ENCODE measurements at regions not wholly inside any gene's neighbourhood (a gene's known extent, or its start where the extent isn't known, plus 50 kb on each side); places are given as distances from the start of the nearest gene placed in this dataset.

- FAIRE-seq = peak; percentile 91
- no peaks in the 10 kb centered on the region for H3K9me1 ChIP-seq (ENCODE audit: control insufficient read depth, insufficient read depth, low read length)
- H3K4me3 ChIP-seq = no peak overlapping the region
- ChIA-PET CTCF (ENCODE audit: low intra/inter-chr PET ratio) (interaction anchor here (1.0 to 1.4 kb wide), 5 partner anchors 189 to 409 kb away, joined by 3 to 5 read pairs (median 3); partner anchors contain the start of gene JADE1), POLR2A (interaction anchor here (0.6 to 2.3 kb wide), 6 partner anchors 16 to 358 kb away, joined by 3 to 10 read pairs (median 4); no protein-coding TSS in a partner anchor)
- H3K27ac ChIP-seq (ENCODE audit: extremely low read depth, low read depth, low read length) = no peak overlapping the region
- no TSS peak for BruUV-seq (replicated peaks)
- H2AFZ ChIP-seq (ENCODE audit: low read depth, low read length) = peak overlapping the region; percentile 28; the same call in 1 of the 2 replicates
- DNase-seq (ENCODE audit: extremely low read depth in 1 of 4, low spot score in 3 of 4) = peak; percentile 74 to 88 (median 83)
- H3K4me2 ChIP-seq (ENCODE audit: insufficient read depth, low read length) = no peak overlapping the region; the same call in 1 of the 2 replicates
- peaks cover 0 to 7% of the 10 kb centered on the region in 2 experiments; a peak in 3 of 5 replicates for H3K4me1 ChIP-seq (replicated peaks in 1 of 2; ENCODE audit: control insufficient read depth in 2 of 2, insufficient read depth in 2 of 2, low read length in 2 of 2)
- WGBS (ENCODE audit: insufficient coverage, low coverage, missing lambda C conversion rate) = 10% methylated on average over 10 of the region's 10 CpGs
- H3K27me3 ChIP-seq (ENCODE audit: control insufficient read depth in 2 of 2, insufficient read depth in 2 of 2, low read length in 2 of 2) = no peaks in the 10 kb centered on the region
- no peak overlapping the region for H3K9ac ChIP-seq (ENCODE audit: insufficient read depth in 1 of 2, low read depth in 2 of 2, low read length in 2 of 2)
- in situ Hi-C loops (cut with MboI) (no loop called here), intact Hi-C loops (cut with micrococcal nuclease) (loop anchor here (1.0 to 5.0 kb wide), 8 partner anchors 63 to 355 kb away; partner anchors contain the start of gene JADE1)
- no peaks in the 10 kb centered on the region for H3K36me3 ChIP-seq (ENCODE audit: control insufficient read depth, insufficient read depth, low read length)
- peak; percentile 98 for ATAC-seq
- H3K79me2 ChIP-seq (ENCODE audit: control insufficient read depth, insufficient read depth, low read length) = no peaks in the 10 kb centered on the region
- no peaks in the 10 kb centered on the region for H4K20me1 ChIP-seq (replicated peaks; ENCODE audit: control insufficient read depth, insufficient read depth, low read length)
- H3K9me3 ChIP-seq (replicated peaks; ENCODE audit: control insufficient read depth, insufficient read depth, low read depth, low read length) = no peaks in the 10 kb centered on the region
- TF ChIP-seq ARID2 (IDR thresholded peaks at IDR 0.05) (peak; percentile 93), ZSCAN29 (IDR thresholded peaks at IDR 0.05) (no peak), BRD9 (IDR thresholded peaks at IDR 0.05; ENCODE audit: low read depth, partially characterized antibody) (peak; percentile 77), UBTF (IDR thresholded peaks at IDR 0.05; ENCODE audit: borderline replicate concordance in 1 of 2, low read depth in 2 of 2, low read length in 2 of 2) (no peak), JUND (IDR thresholded peaks at IDR 0.05; ENCODE audit: borderline replicate concordance, low read depth, low read length) (peak; percentile 93), JUND (tag; IDR thresholded peaks at IDR 0.05; ENCODE audit: borderline replicate concordance, low read depth, low read length) (peak; percentile 85; the same call in 2 of the 3 replicates), RAD21 (CRISPR knock-in tag; conservative IDR thresholded peaks at IDR 0.05 in 1 of 2, IDR thresholded peaks at IDR 0.05 in 1 of 2) (peak; percentile 92), E2F3 (CRISPR knock-in tag; IDR thresholded peaks at IDR 0.05) (no peak), HDAC3 (IDR thresholded peaks at IDR 0.05; ENCODE audit: borderline replicate concordance, partially characterized antibody) (peak; percentile 43), TSC22D4 (tag; IDR thresholded peaks at IDR 0.05) (no peak), DMBX1 (CRISPR knock-in tag; IDR thresholded peaks at IDR 0.05; ENCODE audit: borderline replicate concordance) (no peak), TOE1 (IDR thresholded peaks at IDR 0.05; ENCODE audit: borderline replicate concordance) (0 out of 2 replicates have a peak, but pooled peaks have one; percentile 18), TOE1 (CRISPR knock-in tag; IDR thresholded peaks at IDR 0.05; ENCODE audit: borderline replicate concordance, low read depth) (no peak), RCOR1 (IDR thresholded peaks at IDR 0.05; ENCODE audit: borderline replicate concordance in 1 of 2, low read depth in 2 of 2, low read length in 2 of 2) (peak in 1 of 2 experiments; percentile 97; a peak in 2 of 4 replicates), ZNF586 (CRISPR knock-in tag; conservative IDR thresholded peaks at IDR 0.05) (no peak), SOX6 (IDR thresholded peaks at IDR 0.05) (peak; percentile 49; the same call in 1 of the 2 replicates), ETV5 (CRISPR knock-in tag; IDR thresholded peaks at IDR 0.05; ENCODE audit: low read depth) (no peak), ETV1 (tag; conservative IDR thresholded peaks at IDR 0.05; ENCODE audit: low read depth) (no peak; the same call in 1 of the 2 replicates), ZNF551 (CRISPR knock-in tag; IDR thresholded peaks at IDR 0.05) (no peak), JUN (IDR thresholded peaks at IDR 0.05; ENCODE audit: borderline replicate concordance, low read depth, low read length) (peak; percentile 73; the same call in 1 of the 2 replicates), JUN (CRISPR knock-in tag; IDR thresholded peaks at IDR 0.05; ENCODE audit: borderline replicate concordance) (no peak), EP400 (IDR thresholded peaks at IDR 0.05) (peak; percentile 54)
Observed at GRCh38 chr4:128454281-128454871, 166.8 kb upstream of the PGRMC2 start.
